ENCODE measurements at regions not wholly inside any gene's neighbourhood (a gene's known extent, or its start where the extent isn't known, plus 50 kb on each side); places are given as distances from the start of the nearest gene placed in this dataset.

DNA sequence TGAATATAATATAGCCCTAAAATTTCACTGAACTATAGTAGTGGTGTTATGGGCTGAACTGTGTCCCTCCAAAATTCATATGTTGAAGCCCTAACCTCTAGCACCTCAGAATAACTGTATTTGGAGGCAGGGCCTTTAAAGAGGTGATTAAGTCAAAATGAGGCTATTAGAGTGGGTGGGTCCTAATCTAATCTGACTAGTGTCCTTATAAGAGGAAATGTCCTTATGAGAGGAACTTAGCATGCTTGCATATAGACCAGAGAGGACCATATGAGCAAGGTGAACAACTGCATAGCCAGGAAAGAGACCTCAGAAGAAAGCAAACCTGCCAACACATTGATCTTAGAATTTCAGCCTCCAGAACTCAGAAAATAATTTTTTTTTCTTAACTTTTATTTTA is 238.4 kb downstream of the ZEB2 start:
- Histone ChIP-seq H3K9me3 (ENCODE audit: insufficient read depth, low read depth, low read length) (no peaks in the 10 kb centered on the region), H3K27ac (ENCODE audit: low read depth, low read length) (no peak overlapping the region), H3K4me1 (ENCODE audit: insufficient read depth, low read length) (peaks cover 17% of the 10 kb centered on the region), H3K36me3 (ENCODE audit: insufficient read depth, low read length) (no peaks in the 10 kb centered on the region), H3K9ac (ENCODE audit: low read depth, low read length) (no peak overlapping the region), H3K27me3 (ENCODE audit: insufficient read depth, low read length) (no peaks in the 10 kb centered on the region), H3K4me3 (ENCODE audit: low read length) (no peak overlapping the region)

DNA sequence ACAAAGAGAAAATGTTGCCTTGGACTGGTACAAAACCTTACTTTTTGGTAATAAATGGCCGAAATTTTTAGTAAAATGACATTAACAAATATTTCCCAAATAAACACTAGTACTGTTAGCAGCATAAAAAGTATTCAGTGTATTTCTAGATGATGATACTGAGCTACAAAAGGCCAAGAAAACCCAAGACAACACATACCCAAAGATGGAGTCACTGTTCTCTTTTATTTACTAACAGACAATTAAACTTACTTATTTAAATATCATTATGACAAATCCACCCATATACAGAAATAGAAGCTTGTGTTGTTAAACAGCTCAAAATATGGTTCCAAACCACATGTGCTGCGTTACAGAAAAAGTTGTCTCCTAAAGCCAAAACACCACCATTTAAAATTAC is 239.9 kb downstream of the ZEB2 start:
- no peak overlapping the region for H3K9ac ChIP-seq (ENCODE audit: low read depth, low read length)
- no peak overlapping the region for H3K4me3 ChIP-seq (ENCODE audit: low read length)
- H3K9me3 ChIP-seq (ENCODE audit: insufficient read depth, low read depth, low read length), result no peaks in the 10 kb centered on the region
- no peak overlapping the region for H3K27ac ChIP-seq (ENCODE audit: low read depth, low read length)
- H3K36me3 ChIP-seq (ENCODE audit: insufficient read depth, low read length), result no peaks in the 10 kb centered on the region
- 95% methylated on average over 1 of the region's 2 CpGs for WGBS
- H3K27me3 ChIP-seq (ENCODE audit: insufficient read depth, low read length), result no peaks in the 10 kb centered on the region
- peaks cover 17% of the 10 kb centered on the region for H3K4me1 ChIP-seq (ENCODE audit: insufficient read depth, low read length)

DNA sequence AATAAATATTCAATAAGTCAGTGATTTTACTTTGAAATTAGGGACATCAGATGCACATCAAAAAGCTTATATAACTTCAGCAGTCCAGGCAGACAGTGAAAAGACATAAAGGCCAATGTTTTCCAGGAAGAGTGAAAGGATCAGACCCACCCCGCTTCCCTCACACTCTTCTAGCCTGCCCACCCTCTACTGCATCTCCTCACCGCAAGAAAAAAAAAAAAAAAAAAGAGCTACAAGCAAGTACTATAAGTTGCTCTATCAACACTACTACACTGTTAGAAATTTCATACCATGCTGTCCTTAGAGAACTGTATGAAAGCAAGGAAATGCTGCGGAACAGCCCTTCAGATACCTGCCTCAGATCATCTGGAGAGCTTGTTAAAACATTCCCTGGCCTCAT is 240.8 kb downstream of the ZEB2 start:
- 91% methylated on average over 3 of the region's 3 CpGs for WGBS
- Histone ChIP-seq H3K4me1 (ENCODE audit: insufficient read depth, low read length) (peaks cover 17% of the 10 kb centered on the region), H3K27ac (ENCODE audit: low read depth, low read length) (no peak overlapping the region), H3K4me3 (ENCODE audit: low read length) (no peak overlapping the region), H3K9me3 (ENCODE audit: insufficient read depth, low read depth, low read length) (no peaks in the 10 kb centered on the region), H3K9ac (ENCODE audit: low read depth, low read length) (no peak overlapping the region), H3K36me3 (ENCODE audit: insufficient read depth, low read length) (no peaks in the 10 kb centered on the region), H3K27me3 (ENCODE audit: insufficient read depth, low read length) (no peaks in the 10 kb centered on the region)

DNA sequence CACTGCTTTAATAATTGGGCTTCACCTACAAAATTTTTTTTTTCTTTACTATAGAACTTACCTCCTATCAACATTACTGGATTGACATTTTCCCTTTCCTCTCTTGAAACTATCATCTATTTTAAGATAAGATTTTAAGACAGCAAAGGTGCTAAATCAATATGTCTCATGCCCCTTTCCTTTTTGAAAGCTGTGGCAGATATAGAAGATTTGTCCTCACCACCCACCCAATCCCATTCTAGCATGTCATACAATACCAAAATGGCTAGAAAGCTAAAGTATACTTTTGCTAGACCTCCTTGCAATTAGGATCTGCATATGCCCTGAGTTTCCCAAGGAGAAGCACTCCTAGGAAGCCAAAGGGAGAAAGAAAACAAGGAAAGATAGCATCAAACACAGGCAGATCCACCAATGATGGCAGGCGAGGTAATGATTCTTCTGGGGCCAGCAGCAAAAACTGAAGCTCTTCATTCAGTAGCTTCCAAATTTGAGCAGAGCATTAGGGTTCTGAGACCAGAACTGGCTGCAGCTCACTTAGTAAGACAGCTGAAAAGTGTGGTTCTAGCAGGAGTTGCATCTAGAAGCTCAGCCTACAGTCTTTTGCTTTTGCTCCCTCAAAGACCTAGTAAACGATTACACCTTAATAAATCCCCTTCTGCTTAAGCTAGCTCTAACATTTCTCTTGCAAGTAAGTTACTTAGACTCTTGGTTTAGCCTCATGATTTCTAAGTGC is 242.1 kb downstream of the ZEB2 start:
- Histone ChIP-seq H3K4me1 (ENCODE audit: insufficient read depth, low read length) (peaks cover 17% of the 10 kb centered on the region), H3K9me3 (ENCODE audit: insufficient read depth, low read depth, low read length) (no peaks in the 10 kb centered on the region), H3K27me3 (ENCODE audit: insufficient read depth, low read length) (no peaks in the 10 kb centered on the region), H3K9ac (ENCODE audit: low read depth, low read length) (no peak overlapping the region), H3K36me3 (ENCODE audit: insufficient read depth, low read length) (no peaks in the 10 kb centered on the region), H3K4me3 (ENCODE audit: low read length) (no peak overlapping the region), H3K27ac (ENCODE audit: low read depth, low read length) (no peak overlapping the region)
- 97% methylated on average over 2 of the region's 2 CpGs for WGBS

DNA sequence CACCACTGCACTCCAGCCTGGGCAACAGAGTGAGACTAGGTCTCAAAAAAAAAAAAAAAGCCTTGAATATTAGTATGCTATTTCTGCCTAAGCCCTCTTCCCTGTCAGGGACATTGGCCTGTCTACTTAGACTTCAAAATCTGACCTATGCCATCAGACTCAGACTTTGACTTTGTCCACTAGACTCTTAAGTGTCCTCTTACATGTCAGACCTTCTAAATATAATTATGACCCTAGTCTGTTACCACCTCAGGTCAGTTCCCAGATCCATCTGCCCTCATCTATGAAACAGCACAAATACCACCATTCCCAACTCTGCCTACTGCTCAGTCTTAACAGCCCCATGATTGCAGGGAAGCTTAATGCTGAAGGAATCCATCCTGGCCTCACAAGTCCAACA is 244.6 kb downstream of the ZEB2 start:
- Histone ChIP-seq H3K4me3 (ENCODE audit: low read length) (no peak overlapping the region), H3K4me1 (ENCODE audit: insufficient read depth, low read length) (peaks cover 8% of the 10 kb centered on the region; the same call in 1 of the 2 replicates), H3K27ac (ENCODE audit: low read depth, low read length) (no peak overlapping the region), H3K27me3 (ENCODE audit: insufficient read depth, low read length) (no peaks in the 10 kb centered on the region), H3K36me3 (ENCODE audit: insufficient read depth, low read length) (no peaks in the 10 kb centered on the region), H3K9ac (ENCODE audit: low read depth, low read length) (no peak overlapping the region), H3K9me3 (ENCODE audit: insufficient read depth, low read depth, low read length) (no peaks in the 10 kb centered on the region)

DNA sequence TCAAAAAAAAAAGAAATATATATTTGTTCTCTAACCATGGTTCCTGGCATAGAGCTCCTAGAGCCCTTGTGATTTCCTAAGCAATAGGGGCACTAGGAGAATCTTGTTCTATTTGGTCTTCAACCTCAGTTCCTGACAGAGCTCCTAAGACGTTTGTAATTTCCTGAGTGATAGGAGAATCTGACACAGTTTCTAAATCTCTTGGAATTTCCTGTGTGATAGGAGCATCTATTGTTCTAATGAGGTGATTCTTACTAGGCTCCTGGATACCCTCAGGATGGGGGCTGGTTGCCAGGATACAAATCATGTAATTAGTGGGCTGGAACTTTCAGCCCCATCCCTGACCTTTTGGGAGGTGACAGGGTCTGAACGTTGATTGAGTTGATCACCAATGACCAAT is 245.8 kb downstream of the ZEB2 start:
- Histone ChIP-seq H3K27me3 (ENCODE audit: insufficient read depth, low read length) (no peaks in the 10 kb centered on the region), H3K9me3 (ENCODE audit: insufficient read depth, low read depth, low read length) (no peaks in the 10 kb centered on the region; the same call in 1 of the 2 replicates), H3K27ac (ENCODE audit: low read depth, low read length) (no peak overlapping the region), H3K36me3 (ENCODE audit: insufficient read depth, low read length) (no peaks in the 10 kb centered on the region), H3K4me3 (ENCODE audit: low read length) (no peak overlapping the region), H3K9ac (ENCODE audit: low read depth, low read length) (no peak overlapping the region), H3K4me1 (ENCODE audit: insufficient read depth, low read length) (peaks cover 2% of the 10 kb centered on the region; the same call in 1 of the 2 replicates)
- 87% methylated on average over 2 of the region's 2 CpGs for WGBS

DNA sequence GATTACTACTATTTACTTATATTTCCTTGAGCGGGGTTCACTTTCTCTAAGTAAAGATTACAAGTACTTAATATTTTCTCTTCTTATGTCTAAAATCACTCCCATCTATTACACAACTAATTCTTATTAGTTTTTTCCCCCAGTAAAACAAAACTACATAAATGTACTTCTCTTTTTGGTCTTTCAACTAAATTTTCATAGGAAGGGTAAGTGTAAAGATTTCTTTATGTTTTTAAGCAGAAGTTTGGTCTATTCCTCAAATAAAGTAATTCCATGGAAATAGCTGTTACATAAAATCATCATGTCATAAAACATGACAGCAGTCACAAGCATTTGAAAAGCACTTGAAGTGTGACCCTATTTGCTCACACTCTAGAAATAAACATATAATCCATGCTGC is 249.0 kb downstream of the ZEB2 start:
- WGBS, result 100% methylated on average over 1 of the region's 1 CpG
- no peak overlapping the region for H3K27ac ChIP-seq (ENCODE audit: low read depth, low read length)

DNA sequence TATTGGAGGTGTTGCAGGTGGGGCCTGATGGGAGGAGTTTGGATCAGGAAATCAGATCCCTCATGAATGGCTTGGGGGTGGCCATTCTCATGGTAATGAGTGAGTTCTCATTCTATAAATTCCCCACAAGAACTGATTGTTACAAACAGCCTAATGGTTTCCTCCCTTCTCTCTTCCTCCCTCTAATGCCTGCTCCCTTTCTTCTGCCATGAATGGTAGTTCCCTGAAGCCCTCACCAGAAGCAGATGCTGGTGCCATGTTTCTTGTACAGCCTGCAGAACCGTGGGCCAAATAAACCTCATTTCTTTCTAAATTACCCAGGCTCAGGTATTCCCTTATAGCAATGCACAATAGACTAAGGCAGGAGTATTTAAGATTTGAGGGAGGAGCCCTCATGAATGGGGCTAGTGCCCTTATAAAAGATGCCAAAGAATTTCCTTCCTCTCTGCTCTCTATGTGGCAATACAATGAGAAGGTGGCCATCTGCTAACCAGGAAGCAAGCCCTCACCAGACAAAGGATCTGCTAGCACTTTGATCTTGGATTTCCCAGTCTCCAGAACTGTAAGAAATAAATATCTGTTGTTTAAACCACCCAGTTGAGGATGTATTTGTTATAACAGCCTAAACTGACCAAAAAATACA is 251.8 kb downstream of the ZEB2 start:
- 61% methylated on average over 1 of the region's 1 CpG for WGBS

More for the DNA sequence above, 249.0 kb downstream of the ZEB2 start:
- H3K27me3 ChIP-seq (ENCODE audit: insufficient read depth, low read length), result no peaks in the 10 kb centered on the region
- peaks cover 13% of the 10 kb centered on the region for H3K4me1 ChIP-seq (ENCODE audit: insufficient read depth, low read length)
- H3K36me3 ChIP-seq (ENCODE audit: insufficient read depth, low read length), result no peaks in the 10 kb centered on the region
- no peak overlapping the region for H3K9ac ChIP-seq (ENCODE audit: low read depth, low read length)
- no peak overlapping the region for H3K4me3 ChIP-seq (ENCODE audit: low read length)
- no peaks in the 10 kb centered on the region; the same call in 1 of the 2 replicates for H3K9me3 ChIP-seq (ENCODE audit: insufficient read depth, low read depth, low read length)

DNA sequence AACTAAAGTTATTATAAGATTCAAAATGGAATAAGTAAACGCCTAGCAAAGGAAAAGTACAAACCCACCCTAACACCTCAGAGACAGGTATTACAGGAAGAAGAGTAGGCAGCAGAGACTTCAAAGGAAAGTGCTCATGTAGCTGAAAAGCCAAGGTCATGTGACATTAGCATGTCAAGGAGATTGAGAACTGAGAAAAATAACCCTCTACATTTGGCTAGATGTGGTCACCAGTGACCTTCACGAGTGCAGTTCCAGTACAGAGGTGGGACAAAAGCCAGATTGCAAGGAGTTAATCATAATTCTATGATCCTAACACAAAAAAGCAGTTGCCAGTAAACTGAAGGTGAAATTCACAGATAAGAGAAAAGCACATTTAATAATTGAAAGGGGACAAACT is 252.7 kb downstream of the ZEB2 start:
- WGBS, result 56% methylated on average over 1 of the region's 2 CpGs
- H3K36me3 ChIP-seq (ENCODE audit: insufficient read depth, low read length), result no peaks in the 10 kb centered on the region

More for the DNA sequence above, 251.8 kb downstream of the ZEB2 start:
- peak overlapping the region; percentile 82 for H3K27ac ChIP-seq (ENCODE audit: low read depth, low read length)
- H3K9me3 ChIP-seq (ENCODE audit: insufficient read depth, low read depth, low read length), result no peaks in the 10 kb centered on the region; the same call in 1 of the 2 replicates
- peaks cover 13% of the 10 kb centered on the region for H3K4me1 ChIP-seq (ENCODE audit: insufficient read depth, low read length)
- H3K9ac ChIP-seq (ENCODE audit: low read depth, low read length), result no peak overlapping the region; the same call in 1 of the 2 replicates
- no peak overlapping the region for H3K4me3 ChIP-seq (ENCODE audit: low read length)
- H3K36me3 ChIP-seq (ENCODE audit: insufficient read depth, low read length), result no peaks in the 10 kb centered on the region
- H3K27me3 ChIP-seq (ENCODE audit: insufficient read depth, low read length), result no peaks in the 10 kb centered on the region

DNA sequence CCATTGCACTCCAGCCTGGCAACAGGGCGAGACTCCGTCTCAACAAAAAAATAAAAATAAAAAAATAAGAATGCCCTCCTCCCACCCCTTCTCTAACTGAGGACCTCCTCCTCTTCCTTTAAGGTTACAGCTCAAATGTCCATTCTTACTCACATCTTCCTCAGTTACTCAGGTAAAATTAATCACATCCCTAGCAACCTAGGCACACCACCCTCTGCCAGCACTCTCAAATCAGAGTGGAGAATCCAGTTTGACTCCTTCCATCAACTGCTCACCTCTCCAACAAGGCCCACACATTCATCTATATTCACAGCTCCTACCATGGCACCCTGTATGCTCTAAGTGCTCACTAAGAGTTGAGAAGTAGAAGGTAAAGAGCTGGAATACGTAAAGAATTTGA is 254.3 kb downstream of the ZEB2 start:
- Histone ChIP-seq H3K9me3 (ENCODE audit: insufficient read depth, low read depth, low read length) (no peaks in the 10 kb centered on the region; the same call in 1 of the 2 replicates), H3K4me3 (ENCODE audit: low read length) (no peak overlapping the region), H3K27me3 (ENCODE audit: insufficient read depth, low read length) (no peaks in the 10 kb centered on the region), H3K4me1 (ENCODE audit: insufficient read depth, low read length) (peaks cover 27% of the 10 kb centered on the region), H3K36me3 (ENCODE audit: insufficient read depth, low read length) (no peaks in the 10 kb centered on the region), H3K9ac (ENCODE audit: low read depth, low read length) (no peak overlapping the region), H3K27ac (ENCODE audit: low read depth, low read length) (no peak overlapping the region)
- WGBS, result 95% methylated on average over 3 of the region's 3 CpGs

More for the DNA sequence above, 252.7 kb downstream of the ZEB2 start:
- H3K27ac ChIP-seq (ENCODE audit: low read depth, low read length), result no peak overlapping the region
- H3K4me1 ChIP-seq (ENCODE audit: insufficient read depth, low read length), result peaks cover 13% of the 10 kb centered on the region
- H3K9me3 ChIP-seq (ENCODE audit: insufficient read depth, low read depth, low read length), result no peaks in the 10 kb centered on the region; the same call in 1 of the 2 replicates
- H3K27me3 ChIP-seq (ENCODE audit: insufficient read depth, low read length), result no peaks in the 10 kb centered on the region
- H3K9ac ChIP-seq (ENCODE audit: low read depth, low read length), result no peak overlapping the region
- no peak overlapping the region for H3K4me3 ChIP-seq (ENCODE audit: low read length)

DNA sequence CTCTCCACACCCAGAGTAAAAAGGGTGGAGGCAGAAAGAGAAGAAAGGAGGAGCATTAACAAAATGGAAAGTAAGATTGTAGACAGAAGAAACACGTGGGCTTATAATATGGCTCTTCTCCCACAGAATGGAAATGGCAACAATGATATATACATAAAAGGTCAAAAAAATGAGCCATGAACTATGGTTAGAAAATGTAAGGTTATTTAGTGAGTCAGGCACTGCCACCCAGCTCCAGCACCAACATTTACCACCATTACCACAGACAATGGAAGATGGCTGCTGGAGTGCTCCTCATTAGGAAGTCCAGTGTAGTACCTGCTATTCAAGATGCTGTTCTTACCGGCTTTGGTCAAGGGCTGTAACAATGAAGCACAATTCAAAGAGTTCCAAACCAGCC is 258.0 kb downstream of the ZEB2 start:
- Histone ChIP-seq H3K27me3 (ENCODE audit: insufficient read depth, low read length) (no peaks in the 10 kb centered on the region), H3K36me3 (ENCODE audit: insufficient read depth, low read length) (no peaks in the 10 kb centered on the region), H3K9ac (ENCODE audit: low read depth, low read length) (no peak overlapping the region), H3K27ac (ENCODE audit: low read depth, low read length) (no peak overlapping the region), H3K9me3 (ENCODE audit: insufficient read depth, low read depth, low read length) (peaks cover 12% of the 10 kb centered on the region), H3K4me3 (ENCODE audit: low read length) (no peak overlapping the region), H3K4me1 (ENCODE audit: insufficient read depth, low read length) (peaks cover 24% of the 10 kb centered on the region)
- WGBS, result 89% methylated on average over 2 of the region's 2 CpGs

Measured in HUES64 (cell line).